ELF-1 (cell line): ENCODE measurements at regions not wholly inside any gene's neighbourhood (a gene's known extent, or its start where the extent isn't known, plus 50 kb on each side); places are given as distances from the start of the nearest gene placed in this dataset.
"Not testable (repeated sequence)": the region's sequence is repeated elsewhere in the genome, so short reads cannot be mapped to it uniquely, and the experiment has no call there.

Experiments
- DNase-seq: peaks from one replicate; pipeline ENCODE4 v3.0.0-alpha.2; 2016; ENCODE audit warnings: low read depth, low spot score

- no peak for DNase-seq
Observed at GRCh38 chr3:110389005-110389404, 682.6 kb upstream of the NECTIN3 start.

GRCh38 chr3:110390372-110390771, 681.2 kb upstream of the NECTIN3 start:
- DNase-seq = no peak

GRCh38 chr3:110391042-110391441, 680.6 kb upstream of the NECTIN3 start:
- DNase-seq = no peak

- no peak for DNase-seq
Observed at GRCh38 chr3:110391640-110392395, 679.8 kb upstream of the NECTIN3 start.

GRCh38 chr3:110393941-110394340, 677.7 kb upstream of the NECTIN3 start:
- DNase-seq = no peak

GRCh38 chr3:110397115-110397514, 674.5 kb upstream of the NECTIN3 start:
- no peak for DNase-seq

- DNase-seq = no peak
Observed at GRCh38 chr3:110400315-110400714, 671.3 kb upstream of the NECTIN3 start.

- DNase-seq = no peak
Observed at GRCh38 chr3:110405830-110406585, 665.6 kb upstream of the NECTIN3 start.

- no peak for DNase-seq
Observed at GRCh38 chr3:110413266-110413665, 658.4 kb upstream of the NECTIN3 start.

GRCh38 chr3:110413807-110414748, 657.5 kb upstream of the NECTIN3 start:
- DNase-seq = no peak

GRCh38 chr3:110414855-110415254, 656.8 kb upstream of the NECTIN3 start:
- DNase-seq = no peak

- no peak for DNase-seq
Observed at GRCh38 chr3:110419096-110419495, 652.5 kb upstream of the NECTIN3 start.

- no peak for DNase-seq
Observed at GRCh38 chr3:110419601-110420000, 652.0 kb upstream of the NECTIN3 start.

GRCh38 chr3:110420158-110420641, 651.4 kb upstream of the NECTIN3 start:
- no peak for DNase-seq

- no peak for DNase-seq
Observed at GRCh38 chr3:110423276-110423675, 648.3 kb upstream of the NECTIN3 start.

GRCh38 chr3:110430146-110430545, 641.5 kb upstream of the NECTIN3 start:
- DNase-seq = no peak

- no peak for DNase-seq
Observed at GRCh38 chr3:110436209-110436608, 635.4 kb upstream of the NECTIN3 start.

- not testable (repeated sequence) for DNase-seq
Observed at GRCh38 chr3:110440066-110440653, 631.5 kb upstream of the NECTIN3 start.

GRCh38 chr3:110454066-110454465, 617.5 kb upstream of the NECTIN3 start:
- DNase-seq = no peak

GRCh38 chr3:110456001-110456400, 615.6 kb upstream of the NECTIN3 start:
- no peak for DNase-seq

GRCh38 chr3:110456438-110457138, 615.0 kb upstream of the NECTIN3 start:
- no peak for DNase-seq
